ENCODE measurements at regions not wholly inside any gene's neighbourhood (a gene's known extent, or its start where the extent isn't known, plus 50 kb on each side); places are given as distances from the start of the nearest gene placed in this dataset.

DNA sequence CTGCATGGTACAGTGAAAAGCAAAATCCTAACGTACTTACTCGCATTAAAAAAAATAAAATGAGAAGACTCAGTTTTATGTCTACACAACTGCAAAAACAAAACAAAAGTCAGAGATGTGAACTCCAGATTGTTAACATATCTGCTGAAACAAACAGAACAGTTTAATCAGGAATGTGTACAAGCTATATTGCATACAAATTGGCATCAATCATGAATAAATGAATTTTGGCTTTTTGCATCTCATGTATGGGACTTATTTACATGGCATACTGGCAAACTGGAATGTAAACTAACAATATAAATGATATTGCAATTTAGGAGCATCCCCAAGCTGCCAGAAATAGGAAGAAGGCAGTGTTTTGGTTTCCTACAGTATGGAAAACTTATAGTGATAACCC, 79.6 kb upstream of the NSMCE3 start:
- Histone ChIP-seq H3K9me3 (ENCODE audit: control insufficient read depth, low read depth, low read length) (no peaks in the 10 kb centered on the region), H2AFZ (ENCODE audit: control insufficient read depth, low read length) (no peak overlapping the region), H3K36me3 (ENCODE audit: control insufficient read depth in 2 of 2, extremely low read depth in 1 of 2, insufficient read depth in 2 of 2, low read length in 2 of 2) (no peaks in the 10 kb centered on the region), H3K4me2 (ENCODE audit: control insufficient read depth, extremely low read depth, insufficient read depth, low read depth, low read length) (no peak overlapping the region), H3K4me3 (ENCODE audit: control insufficient read depth in 2 of 3, extremely low read depth in 1 of 3, insufficient read depth in 2 of 3, low read depth in 1 of 3, low read length in 3 of 3) (no peak overlapping the region), H3K79me2 (ENCODE audit: control insufficient read depth, insufficient read depth, low read length) (no peaks in the 10 kb centered on the region), H3K9me1 (ENCODE audit: control insufficient read depth, extremely low read depth, insufficient read depth, low read length) (no peaks in the 10 kb centered on the region), H3K4me1 (ENCODE audit: control insufficient read depth, extremely low read depth, insufficient read depth, low read length) (no peaks in the 10 kb centered on the region), H3K27me3 (ENCODE audit: control insufficient read depth, extremely low read depth, insufficient read depth, low read length) (no peaks in the 10 kb centered on the region), H3K27ac (ENCODE audit: control insufficient read depth, insufficient read depth, low read length) (no peak overlapping the region), H4K20me1 (ENCODE audit: control insufficient read depth, extremely low read depth, insufficient read depth, low read length) (no peaks in the 10 kb centered on the region), H3K9ac (ENCODE audit: control insufficient read depth, extremely low read depth, insufficient read depth, low read length) (no peak overlapping the region)
- no peak for DNase-seq (ENCODE audit: low read depth, low spot score)
- dilution Hi-C loops (cut with MboI; ENCODE audit: extremely low pct_ligation_motif_present, low sequenced_read_pairs) = no loop called here
- TF ChIP-seq, protein P1, sequence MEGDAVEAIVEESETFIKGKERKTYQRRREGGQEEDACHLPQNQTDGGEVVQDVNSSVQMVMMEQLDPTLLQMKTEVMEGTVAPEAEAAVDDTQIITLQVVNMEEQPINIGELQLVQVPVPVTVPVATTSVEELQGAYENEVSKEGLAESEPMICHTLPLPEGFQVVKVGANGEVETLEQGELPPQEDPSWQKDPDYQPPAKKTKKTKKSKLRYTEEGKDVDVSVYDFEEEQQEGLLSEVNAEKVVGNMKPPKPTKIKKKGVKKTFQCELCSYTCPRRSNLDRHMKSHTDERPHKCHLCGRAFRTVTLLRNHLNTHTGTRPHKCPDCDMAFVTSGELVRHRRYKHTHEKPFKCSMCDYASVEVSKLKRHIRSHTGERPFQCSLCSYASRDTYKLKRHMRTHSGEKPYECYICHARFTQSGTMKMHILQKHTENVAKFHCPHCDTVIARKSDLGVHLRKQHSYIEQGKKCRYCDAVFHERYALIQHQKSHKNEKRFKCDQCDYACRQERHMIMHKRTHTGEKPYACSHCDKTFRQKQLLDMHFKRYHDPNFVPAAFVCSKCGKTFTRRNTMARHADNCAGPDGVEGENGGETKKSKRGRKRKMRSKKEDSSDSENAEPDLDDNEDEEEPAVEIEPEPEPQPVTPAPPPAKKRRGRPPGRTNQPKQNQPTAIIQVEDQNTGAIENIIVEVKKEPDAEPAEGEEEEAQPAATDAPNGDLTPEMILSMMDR (optimal IDR thresholded peaks at IDR 0.05 in 1 of 3, IDR thresholded peaks at IDR 0.05 in 1 of 3, conservative IDR thresholded peaks at IDR 0.05 in 1 of 3; ENCODE audit: extremely low read depth in 1 of 3, insufficient read depth in 2 of 3, low read length in 3 of 3) = no peak
- no peak for FAIRE-seq

DNA sequence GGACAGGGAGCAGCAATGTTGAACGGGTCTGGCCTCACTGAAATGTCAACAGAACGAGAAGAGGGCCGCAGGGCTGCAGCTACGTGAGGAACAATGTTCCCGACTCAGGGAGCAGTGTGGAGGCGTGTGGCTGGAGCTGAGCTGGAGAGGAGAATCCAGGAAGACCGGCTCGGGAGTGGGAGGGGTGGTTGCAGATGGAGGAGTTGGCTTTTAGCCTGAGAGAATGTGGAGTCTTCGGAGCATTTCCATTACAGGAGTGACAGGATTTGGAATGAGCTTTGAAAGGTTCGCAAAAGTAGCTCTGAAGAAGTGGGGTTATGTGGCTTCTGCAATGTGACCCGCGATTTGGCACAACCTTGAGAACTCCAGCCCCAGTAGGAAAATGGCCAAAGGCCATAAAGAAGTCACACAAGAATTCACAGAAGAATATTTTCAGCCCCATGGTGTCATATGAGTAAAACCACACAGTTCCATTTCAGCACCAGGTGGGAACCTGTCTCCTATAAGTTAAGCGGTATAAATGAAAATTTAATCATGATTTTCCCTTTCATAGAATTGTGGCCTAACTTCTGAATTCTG, 78.8 kb upstream of the NSMCE3 start:
- no peak overlapping the region for H2AFZ ChIP-seq (ENCODE audit: control insufficient read depth, low read length)
- no peaks in the 10 kb centered on the region for H3K9me1 ChIP-seq (ENCODE audit: control insufficient read depth, extremely low read depth, insufficient read depth, low read length)
- H3K4me1 ChIP-seq (ENCODE audit: control insufficient read depth, extremely low read depth, insufficient read depth, low read length) = no peaks in the 10 kb centered on the region
- no peaks in the 10 kb centered on the region for H3K9me3 ChIP-seq (ENCODE audit: control insufficient read depth, low read depth, low read length)
- no peak for TF ChIP-seq EZH2 (IDR thresholded peaks at IDR 0.05; ENCODE audit: low read length)
- TF ChIP-seq, protein P1 (optimal IDR thresholded peaks at IDR 0.05 in 1 of 3, IDR thresholded peaks at IDR 0.05 in 1 of 3, conservative IDR thresholded peaks at IDR 0.05 in 1 of 3; ENCODE audit: extremely low read depth in 1 of 3, insufficient read depth in 2 of 3, low read length in 3 of 3) = no peak
- FAIRE-seq = no peak
- no peaks in the 10 kb centered on the region for H3K79me2 ChIP-seq (ENCODE audit: control insufficient read depth, insufficient read depth, low read length)
- H4K20me1 ChIP-seq (ENCODE audit: control insufficient read depth, extremely low read depth, insufficient read depth, low read length) = no peaks in the 10 kb centered on the region
- no peak overlapping the region for H3K9ac ChIP-seq (ENCODE audit: control insufficient read depth, extremely low read depth, insufficient read depth, low read length)
- H3K27ac ChIP-seq (ENCODE audit: control insufficient read depth, insufficient read depth, low read length) = no peak overlapping the region
- no peaks in the 10 kb centered on the region for H3K27me3 ChIP-seq (ENCODE audit: control insufficient read depth, extremely low read depth, insufficient read depth, low read length)
- H3K4me3 ChIP-seq (ENCODE audit: control insufficient read depth in 2 of 3, extremely low read depth in 1 of 3, insufficient read depth in 2 of 3, low read depth in 1 of 3, low read length in 3 of 3) = no peak overlapping the region
- dilution Hi-C loops (cut with MboI; ENCODE audit: extremely low pct_ligation_motif_present, low sequenced_read_pairs) = no loop called here
- no peak overlapping the region for H3K4me2 ChIP-seq (ENCODE audit: control insufficient read depth, extremely low read depth, insufficient read depth, low read depth, low read length)
- no peaks in the 10 kb centered on the region for H3K36me3 ChIP-seq (ENCODE audit: control insufficient read depth in 2 of 2, extremely low read depth in 1 of 2, insufficient read depth in 2 of 2, low read length in 2 of 2)
- DNase-seq (ENCODE audit: low read depth, low spot score) = no peak
